Omental fat pad (tissue), 3 donors: ENCODE measurements at regions not wholly inside any gene's neighbourhood (a gene's known extent, or its start where the extent isn't known, plus 50 kb on each side); places are given as distances from the start of the nearest gene placed in this dataset.

Experiments used
- ATAC-seq: fragments of 150-250 bp; one replicate; pipeline ENCODE4 v1.9.1; 2016; ENCODE audit warnings: mild to moderate bottlenecking, moderate library complexity; ENCODE audit not compliant: low FRiP score
- DNase-seq: peaks from one replicate; pipeline ENCODE4 v3.0.0-alpha.2; 2019; ENCODE audit warnings: low spot score
- CTCF ChIP-seq, 3 donors: fragments of 450-650 bp; IDR thresholded peaks; one replicate each; pipeline ENCODE4 v1.5.1; 2016 to 2017; ENCODE audit warnings: antibody characterized with exemption in 3 of 3, mild to moderate bottlenecking in 3 of 3, moderate library complexity in 2 of 3

GRCh38 chr11:116614306-116615210, 158.2 kb downstream of the BUD13 start:
- ATAC-seq (no peak), DNase-seq (no peak)
- TF ChIP-seq CTCF (IDR thresholded peaks at IDR 0.05), result no peak

- ATAC-seq, result peak; percentile 37
- TF ChIP-seq CTCF (IDR thresholded peaks at IDR 0.05), result no peak
- no peak for DNase-seq
These were observed 159.4 kb downstream of the BUD13 start for GRCh38 chr11:116613206-116613875.

GRCh38 chr11:116611998-116612620, 160.7 kb downstream of the BUD13 start:
- no peak for DNase-seq
- no peak for ATAC-seq
- no peak for TF ChIP-seq CTCF (IDR thresholded peaks at IDR 0.05)

- ATAC-seq, result no peak
- no peak for TF ChIP-seq CTCF (IDR thresholded peaks at IDR 0.05)
- no peak for DNase-seq
These were observed 162.6 kb downstream of the BUD13 start for GRCh38 chr11:116610190-116610589.

- no peak for DNase-seq
- no peak for TF ChIP-seq CTCF (IDR thresholded peaks at IDR 0.05)
- ATAC-seq, result no peak
These were observed 165.8 kb downstream of the BUD13 start for GRCh38 chr11:116607027-116607426.

GRCh38 chr11:116605543-116606459, 167.0 kb downstream of the BUD13 start:
- ATAC-seq (no peak), DNase-seq (no peak)
- TF ChIP-seq CTCF (IDR thresholded peaks at IDR 0.05), result no peak
